Esophagus muscularis mucosa (tissue), 4 donors: ENCODE measurements at regions not wholly inside any gene's neighbourhood (a gene's known extent, or its start where the extent isn't known, plus 50 kb on each side); places are given as distances from the start of the nearest gene placed in this dataset.
A peak's percentile ranks its signal among the peaks of the same experiment; 100 is the strongest.

Source experiments
- DNase-seq: peaks from one replicate; pipeline ENCODE4 v3.0.0-alpha.2; 2017; ENCODE audit errors: extremely low spot score
- H3K27ac ChIP-seq, 4 donors: fragments of 200-600 bp; sonication (generic); replicated peaks in 1 of 4; 1 replicate in 3 of 4; 2 replicates in 1 of 4; pipeline ENCODE4 v1.5.1; 2016 to 2019; ENCODE audit warnings: mild to moderate bottlenecking in 1 of 4
- H3K27me3 ChIP-seq, 4 donors: fragments of 200-600 bp; sonication (generic); one replicate each; pipeline versions ENCODE4 v1.5.1 to v1.6.0; 2016 to 2019
- H3K36me3 ChIP-seq, 4 donors: fragments of 200-600 bp; sonication (generic); one replicate each; pipeline ENCODE4 v1.5.1; 2016 to 2019
- H3K4me1 ChIP-seq, 4 donors: fragments of 200-600 bp; sonication (generic); one replicate each; pipeline ENCODE4 v1.5.1; 2016 to 2019
- H3K4me3 ChIP-seq, 4 donors: fragments of 200-600 bp; sonication (generic); 1 replicate in 2 of 4; 2 replicates in 2 of 4; pipeline ENCODE4 v1.5.1; 2016 to 2019; ENCODE audit warnings: mild to moderate bottlenecking in 4 of 4, moderate library complexity in 1 of 4
- H3K9me3 ChIP-seq, 4 donors: fragments of 200-600 bp; sonication (generic); 1 replicate in 3 of 4; 2 replicates in 1 of 4; pipeline ENCODE4 v1.5.1; 2016 to 2019
- EP300 ChIP-seq: sonication (generic); formaldehyde crosslinking; IDR thresholded peaks from one replicate; pipeline ENCODE4 v1.6.1; 2017; ENCODE audit warnings: antibody characterized with exemption
- POLR2A ChIP-seq: fragments of 450-650 bp; IDR thresholded peaks from one replicate; pipeline ENCODE4 v1.6.1; 2017; ENCODE audit warnings: antibody characterized with exemption, moderate library complexity, mild to moderate bottlenecking, low read depth
- POLR2AphosphoS5 ChIP-seq, 2 donors: sonication (generic); formaldehyde crosslinking; IDR thresholded peaks; one replicate each; pipeline ENCODE4 v1.6.1; 2017; ENCODE audit warnings: antibody characterized with exemption in 2 of 2
- WGBS: methylation state at CpG from one replicate; pipeline ENCODE4 v1.1.5; 2018; 5-methylcytosine and 5-hydroxymethylcytosine counted together
- intact Hi-C: fragments of 100-400 bp; cut with DNase I; formaldehyde crosslinking; loops from one replicate; pipeline ENCODE4 v1.15.1; 2023
- TF ChIP-seq, protein P1 (sequence below), 3 experiments: fragments of 200-600 bp in 2 of 3; fragments of 450-650 bp in 1 of 3; sonication (generic) in 2 of 3; IDR thresholded peaks; one replicate each; pipeline ENCODE4 v1.5.1; 2017 to 2019; ENCODE audit warnings: antibody characterized with exemption in 3 of 3, mild to moderate bottlenecking in 2 of 3, moderate library complexity in 1 of 3

DNA sequence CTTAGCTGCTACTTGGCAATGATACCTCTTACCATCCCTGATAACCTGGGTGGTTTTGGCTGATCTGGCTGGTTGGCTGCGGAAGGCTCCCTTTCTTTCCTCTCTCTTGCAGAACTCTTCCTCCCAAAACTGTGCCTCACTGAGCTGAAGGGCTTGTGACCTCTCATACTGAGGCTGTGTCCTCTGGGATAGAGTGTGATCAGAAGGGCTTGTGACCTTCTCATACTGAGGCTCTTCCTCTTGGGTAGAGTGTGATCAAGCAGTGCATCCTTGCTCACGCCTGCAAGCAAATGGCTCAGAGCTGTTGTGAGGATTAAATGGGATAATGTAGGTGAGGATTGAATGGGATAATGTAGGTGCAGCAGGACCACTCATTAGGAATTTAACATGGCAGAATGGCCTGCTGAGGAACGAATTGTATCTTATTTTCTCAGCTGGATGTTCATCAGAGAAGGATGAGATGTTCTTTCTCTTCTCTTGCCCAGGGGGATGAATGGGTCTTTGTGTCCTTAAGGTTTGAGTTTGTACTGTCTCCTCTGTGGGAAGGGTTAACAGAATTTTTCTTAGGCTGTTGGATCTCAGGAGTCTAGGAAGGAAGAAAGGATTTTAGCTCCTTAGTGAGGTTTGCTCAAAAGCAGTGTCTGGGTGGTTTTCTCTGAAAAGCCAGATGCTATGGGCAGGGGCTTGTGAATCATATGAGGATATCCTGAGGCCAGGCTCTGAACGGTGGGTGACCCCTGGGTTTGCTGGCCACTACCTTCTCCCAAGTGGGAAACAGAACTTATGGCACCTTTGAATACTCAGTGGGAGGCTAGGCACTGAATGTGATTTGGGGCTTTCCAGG lies 130.0 kb upstream of the HS3ST2 start:
- 75% methylated on average over 4 of the region's 4 CpGs for WGBS
- peaks cover 0 to 11% (median 0%) of the 10 kb centered on the region in 4 donors for H3K9me3 ChIP-seq
- intact Hi-C loops: no loop called here
- DNase-seq: no peak
- H3K4me3 ChIP-seq: no peak overlapping the region
- no peaks in the 10 kb centered on the region for H3K27me3 ChIP-seq
- no peaks in the 10 kb centered on the region for H3K36me3 ChIP-seq
- peak overlapping the region in 3 of 4 donors; percentile 49 to 73 (median 71) for H3K27ac ChIP-seq
- peaks cover 3 to 41% (median 16%) of the 10 kb centered on the region in 4 donors for H3K4me1 ChIP-seq
- TF ChIP-seq, protein P1, sequence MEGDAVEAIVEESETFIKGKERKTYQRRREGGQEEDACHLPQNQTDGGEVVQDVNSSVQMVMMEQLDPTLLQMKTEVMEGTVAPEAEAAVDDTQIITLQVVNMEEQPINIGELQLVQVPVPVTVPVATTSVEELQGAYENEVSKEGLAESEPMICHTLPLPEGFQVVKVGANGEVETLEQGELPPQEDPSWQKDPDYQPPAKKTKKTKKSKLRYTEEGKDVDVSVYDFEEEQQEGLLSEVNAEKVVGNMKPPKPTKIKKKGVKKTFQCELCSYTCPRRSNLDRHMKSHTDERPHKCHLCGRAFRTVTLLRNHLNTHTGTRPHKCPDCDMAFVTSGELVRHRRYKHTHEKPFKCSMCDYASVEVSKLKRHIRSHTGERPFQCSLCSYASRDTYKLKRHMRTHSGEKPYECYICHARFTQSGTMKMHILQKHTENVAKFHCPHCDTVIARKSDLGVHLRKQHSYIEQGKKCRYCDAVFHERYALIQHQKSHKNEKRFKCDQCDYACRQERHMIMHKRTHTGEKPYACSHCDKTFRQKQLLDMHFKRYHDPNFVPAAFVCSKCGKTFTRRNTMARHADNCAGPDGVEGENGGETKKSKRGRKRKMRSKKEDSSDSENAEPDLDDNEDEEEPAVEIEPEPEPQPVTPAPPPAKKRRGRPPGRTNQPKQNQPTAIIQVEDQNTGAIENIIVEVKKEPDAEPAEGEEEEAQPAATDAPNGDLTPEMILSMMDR (IDR thresholded peaks at IDR 0.05): no peak
- no peak for TF ChIP-seq POLR2AphosphoS5 (IDR thresholded peaks at IDR 0.05)
- TF ChIP-seq EP300: no peak
- no peak for TF ChIP-seq POLR2A

DNA sequence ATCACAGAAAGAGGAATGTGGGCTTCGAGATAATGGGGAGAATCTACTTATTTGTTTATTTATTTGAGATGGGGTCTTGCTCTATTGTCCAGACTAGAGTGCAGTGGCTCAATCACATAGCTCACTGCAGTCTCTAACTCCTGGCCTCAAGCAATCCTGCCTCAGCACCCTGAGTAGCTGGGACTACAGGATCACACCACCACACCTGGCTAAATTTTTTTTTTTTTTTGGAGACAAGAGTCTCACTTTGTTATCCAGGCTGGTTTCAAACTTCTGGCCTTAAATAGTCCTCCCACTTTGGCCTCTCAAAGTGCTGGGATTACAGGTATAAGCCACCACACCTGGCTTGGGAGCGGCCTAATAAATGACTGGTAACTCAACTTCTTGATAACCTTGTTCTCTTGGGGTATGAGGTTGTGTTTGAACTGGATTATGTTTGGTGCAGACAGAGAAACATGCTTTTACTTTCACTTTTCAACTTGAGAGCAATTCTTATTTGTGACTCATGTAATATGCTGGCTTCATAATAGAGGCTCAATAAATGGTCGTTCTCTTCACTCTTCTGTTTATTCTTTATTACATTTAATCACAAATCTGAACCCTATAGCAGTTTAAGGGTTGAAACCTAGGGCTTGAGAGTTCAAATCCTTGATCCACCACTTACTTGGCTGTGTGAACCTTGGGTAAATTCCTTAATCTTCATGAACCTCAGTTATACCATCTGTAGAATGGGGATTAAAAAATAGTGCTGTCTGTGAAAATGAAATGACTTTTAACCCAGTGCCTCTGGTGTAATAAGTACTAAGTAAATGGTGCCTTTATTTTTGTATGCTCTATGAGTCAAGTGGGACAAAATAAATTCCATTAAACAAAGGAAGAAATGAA lies 129.1 kb upstream of the HS3ST2 start:
- Histone ChIP-seq H3K4me3 (no peak overlapping the region), H3K9me3 (peaks cover 0 to 11% (median 0%) of the 10 kb centered on the region in 4 donors), H3K36me3 (no peaks in the 10 kb centered on the region), H3K27me3 (no peaks in the 10 kb centered on the region), H3K4me1 (peaks cover 3 to 41% (median 16%) of the 10 kb centered on the region in 4 donors), H3K27ac (peak overlapping the region in 3 of 4 donors; percentile 49 to 73 (median 71))
- TF ChIP-seq POLR2A (no peak), POLR2AphosphoS5 (IDR thresholded peaks at IDR 0.05) (no peak), EP300 (no peak)
- TF ChIP-seq, protein P1 (IDR thresholded peaks at IDR 0.05): no peak
- DNase-seq: no peak
- WGBS: 74% methylated on average over 3 of the region's 3 CpGs
- intact Hi-C loops: no loop called here

DNA sequence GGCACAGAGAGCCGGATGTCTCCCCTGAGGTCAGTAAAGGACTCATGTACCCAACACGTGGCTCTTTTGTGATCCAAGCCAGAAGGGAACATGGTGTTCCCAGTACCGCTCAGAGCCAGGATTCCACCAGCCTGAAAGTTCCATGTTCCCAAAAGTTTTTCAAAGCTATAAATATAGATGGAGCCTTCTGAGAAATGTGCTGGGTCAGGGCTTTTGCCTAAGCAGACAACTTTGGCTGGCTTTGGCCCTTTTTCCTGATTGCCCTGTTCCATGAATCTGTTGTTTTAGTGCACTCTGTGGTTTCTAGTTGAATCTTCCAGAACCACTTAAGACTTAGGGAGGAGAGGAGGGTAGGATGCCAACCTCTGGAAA lies 128.5 kb upstream of the HS3ST2 start:
- H3K4me1 ChIP-seq: peaks cover 2 to 39% (median 16%) of the 10 kb centered on the region in 4 donors
- H3K4me3 ChIP-seq: no peak overlapping the region
- H3K36me3 ChIP-seq: no peaks in the 10 kb centered on the region
- no peaks in the 10 kb centered on the region for H3K27me3 ChIP-seq
- TF ChIP-seq, protein P1 (IDR thresholded peaks at IDR 0.05): no peak
- TF ChIP-seq POLR2A: no peak
- peak; percentile 96 for TF ChIP-seq EP300
- peak; percentile 64 to 95 for TF ChIP-seq POLR2AphosphoS5 (IDR thresholded peaks at IDR 0.05)
- H3K27ac ChIP-seq: peak overlapping the region in 3 of 4 donors; percentile 61 to 73 (median 71)
- 86% methylated on average over 3 of the region's 3 CpGs for WGBS
- no peak for DNase-seq
- H3K9me3 ChIP-seq: peaks cover 0 to 13% (median 0%) of the 10 kb centered on the region in 4 donors
- intact Hi-C loops: no loop called here

DNA sequence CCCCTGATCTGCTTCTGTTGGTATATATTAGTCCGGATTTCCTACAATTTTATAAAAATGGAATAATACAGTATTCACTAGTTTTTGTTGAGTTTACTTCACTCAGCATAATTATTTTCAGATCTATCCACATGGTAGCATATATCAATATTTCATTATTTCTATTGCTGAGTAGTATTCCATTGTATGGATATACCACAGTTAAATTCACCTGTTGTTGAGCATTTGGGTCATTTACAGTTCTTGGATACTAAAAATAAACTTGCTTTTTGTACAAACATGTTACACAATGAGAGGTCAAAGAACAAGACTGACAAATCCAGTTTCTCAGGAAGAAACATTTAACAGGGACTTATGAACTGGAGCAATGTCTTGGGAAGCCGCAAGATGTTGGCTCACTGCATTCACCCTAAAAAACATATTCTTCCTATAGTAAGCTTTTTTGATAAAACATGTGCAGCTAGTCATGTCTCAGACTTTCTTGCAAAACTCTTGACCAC lies 126.9 kb upstream of the HS3ST2 start:
- Histone ChIP-seq H3K9me3 (peaks cover 0 to 13% (median 0%) of the 10 kb centered on the region in 4 donors), H3K4me1 (peaks cover 0 to 38% (median 13%) of the 10 kb centered on the region in 4 donors), H3K27me3 (no peaks in the 10 kb centered on the region), H3K27ac (no peak overlapping the region), H3K36me3 (no peaks in the 10 kb centered on the region), H3K4me3 (no peak overlapping the region)
- 91% methylated on average over 2 of the region's 2 CpGs for WGBS
- TF ChIP-seq, protein P1 (IDR thresholded peaks at IDR 0.05): no peak
- no peak for TF ChIP-seq EP300
- TF ChIP-seq POLR2AphosphoS5 (IDR thresholded peaks at IDR 0.05): no peak
- TF ChIP-seq POLR2A: no peak
- intact Hi-C loops: no loop called here
- no peak for DNase-seq
